ENCODE measurements at regions not wholly inside any gene's neighbourhood (a gene's known extent, or its start where the extent isn't known, plus 50 kb on each side); places are given as distances from the start of the nearest gene placed in this dataset.

DNA sequence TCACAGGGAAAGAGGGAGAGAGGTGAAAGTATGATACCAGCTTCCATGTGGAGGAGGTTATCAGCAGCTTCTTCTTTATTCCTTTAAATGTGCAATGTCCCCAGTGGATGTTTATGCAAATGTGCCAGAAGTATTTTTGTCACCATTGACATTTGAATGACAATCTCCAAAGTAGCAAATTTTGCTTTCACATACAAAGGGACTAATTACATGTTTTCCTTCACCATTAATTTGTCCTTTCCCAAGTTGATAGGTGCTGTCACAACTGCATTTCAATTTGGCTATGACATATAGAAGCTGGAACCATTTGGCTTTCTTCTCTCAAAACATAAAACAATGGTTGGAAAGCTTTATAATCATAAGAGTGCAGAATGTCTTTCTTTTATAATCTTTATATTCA lies 469.0 kb upstream of the NWD2 start:
- no peak for DNase-seq (ENCODE audit: low read depth)
- TF ChIP-seq, protein P1, sequence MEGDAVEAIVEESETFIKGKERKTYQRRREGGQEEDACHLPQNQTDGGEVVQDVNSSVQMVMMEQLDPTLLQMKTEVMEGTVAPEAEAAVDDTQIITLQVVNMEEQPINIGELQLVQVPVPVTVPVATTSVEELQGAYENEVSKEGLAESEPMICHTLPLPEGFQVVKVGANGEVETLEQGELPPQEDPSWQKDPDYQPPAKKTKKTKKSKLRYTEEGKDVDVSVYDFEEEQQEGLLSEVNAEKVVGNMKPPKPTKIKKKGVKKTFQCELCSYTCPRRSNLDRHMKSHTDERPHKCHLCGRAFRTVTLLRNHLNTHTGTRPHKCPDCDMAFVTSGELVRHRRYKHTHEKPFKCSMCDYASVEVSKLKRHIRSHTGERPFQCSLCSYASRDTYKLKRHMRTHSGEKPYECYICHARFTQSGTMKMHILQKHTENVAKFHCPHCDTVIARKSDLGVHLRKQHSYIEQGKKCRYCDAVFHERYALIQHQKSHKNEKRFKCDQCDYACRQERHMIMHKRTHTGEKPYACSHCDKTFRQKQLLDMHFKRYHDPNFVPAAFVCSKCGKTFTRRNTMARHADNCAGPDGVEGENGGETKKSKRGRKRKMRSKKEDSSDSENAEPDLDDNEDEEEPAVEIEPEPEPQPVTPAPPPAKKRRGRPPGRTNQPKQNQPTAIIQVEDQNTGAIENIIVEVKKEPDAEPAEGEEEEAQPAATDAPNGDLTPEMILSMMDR (IDR thresholded peaks at IDR 0.05; ENCODE audit: control insufficient read depth, insufficient read depth, low read depth, low read length, missing control alignments): no peak
- no peak overlapping the region for H3K4me3 ChIP-seq (ENCODE audit: control insufficient read depth, low read depth, low read length)

GRCh38 chr4:36779601-36780000 lies 464.9 kb upstream of the NWD2 start:
- TF ChIP-seq, protein P1 (IDR thresholded peaks at IDR 0.05; ENCODE audit: control insufficient read depth, insufficient read depth, low read depth, low read length, missing control alignments): no peak

GRCh38 chr4:36785973-36786372 lies 458.6 kb upstream of the NWD2 start:
- TF ChIP-seq, protein P1 (IDR thresholded peaks at IDR 0.05; ENCODE audit: control insufficient read depth, insufficient read depth, low read depth, low read length, missing control alignments): no peak
- no peak for DNase-seq (ENCODE audit: low read depth)
- no peak overlapping the region for H3K4me3 ChIP-seq (ENCODE audit: control insufficient read depth, low read depth, low read length)

More at GRCh38 chr4:36779601-36780000, 464.9 kb upstream of the NWD2 start:
- DNase-seq (ENCODE audit: low read depth): no peak
- H3K4me3 ChIP-seq (ENCODE audit: control insufficient read depth, low read depth, low read length): no peak overlapping the region

- TF ChIP-seq, protein P1 (IDR thresholded peaks at IDR 0.05; ENCODE audit: control insufficient read depth, insufficient read depth, low read depth, low read length, missing control alignments): no peak
- no peak overlapping the region for H3K4me3 ChIP-seq (ENCODE audit: control insufficient read depth, low read depth, low read length)
- no peak for DNase-seq (ENCODE audit: low read depth)
Observed at GRCh38 chr4:36786519-36786918, 458.0 kb upstream of the NWD2 start.

GRCh38 chr4:36794716-36795115 lies 449.8 kb upstream of the NWD2 start:
- TF ChIP-seq, protein P1 (IDR thresholded peaks at IDR 0.05; ENCODE audit: control insufficient read depth, insufficient read depth, low read depth, low read length, missing control alignments): no peak
- no peak overlapping the region for H3K4me3 ChIP-seq (ENCODE audit: control insufficient read depth, low read depth, low read length)
- DNase-seq (ENCODE audit: low read depth): no peak

- TF ChIP-seq, protein P1 (IDR thresholded peaks at IDR 0.05; ENCODE audit: control insufficient read depth, insufficient read depth, low read depth, low read length, missing control alignments): no peak
- no peak overlapping the region for H3K4me3 ChIP-seq (ENCODE audit: control insufficient read depth, low read depth, low read length)
- no peak for DNase-seq (ENCODE audit: low read depth)
Observed at GRCh38 chr4:36812149-36812548, 432.4 kb upstream of the NWD2 start.

DNA sequence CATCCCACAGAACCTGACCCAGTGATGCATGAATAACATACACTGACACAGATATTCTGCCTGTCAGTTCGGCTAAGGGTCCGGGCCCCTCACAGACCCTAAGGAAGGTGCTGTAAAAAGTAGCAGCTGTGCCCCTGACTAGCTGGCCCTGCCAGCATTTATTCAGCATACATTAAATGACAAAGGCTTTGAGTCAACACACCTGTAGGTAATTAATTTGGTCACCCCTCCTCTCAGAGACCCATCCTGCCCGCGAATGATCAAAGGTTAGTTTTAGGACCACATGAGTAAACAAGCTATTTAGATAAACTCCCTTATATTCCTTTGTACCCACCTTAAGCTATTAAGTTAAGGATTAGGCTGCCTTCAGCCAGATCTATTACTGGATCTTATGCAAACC lies 429.0 kb upstream of the NWD2 start:
- DNase-seq (ENCODE audit: low read depth): no peak
- no peak overlapping the region for H3K4me3 ChIP-seq (ENCODE audit: control insufficient read depth, low read depth, low read length)
- TF ChIP-seq, protein P1 (IDR thresholded peaks at IDR 0.05; ENCODE audit: control insufficient read depth, insufficient read depth, low read depth, low read length, missing control alignments): no peak
